Left hindlimb (tissue), 1 donor: ENCODE measurements at regions not wholly inside any gene's neighbourhood (a gene's known extent, or its start where the extent isn't known, plus 50 kb on each side); places are given as distances from the start of the nearest gene placed in this dataset.

Source experiments
- DNase-seq: peaks from one replicate; pipeline ENCODE4 v3.0.0-alpha.2; 2018

- DNase-seq, result peak; percentile 94
These were observed 107.5 kb upstream of the ATF7IP start for GRCh38 chr12:14257734-14258574.

- no peak for DNase-seq
These were observed 106.9 kb upstream of the ATF7IP start for GRCh38 chr12:14258575-14258940.

GRCh38 chr12:14259481-14260010 lies 105.9 kb upstream of the ATF7IP start:
- no peak for DNase-seq

GRCh38 chr12:14260011-14260993 lies 105.2 kb upstream of the ATF7IP start:
- DNase-seq, result peak; percentile 92

GRCh38 chr12:14261096-14261495 lies 104.4 kb upstream of the ATF7IP start:
- no peak for DNase-seq

GRCh38 chr12:14261861-14262260 lies 103.6 kb upstream of the ATF7IP start:
- DNase-seq, result no peak

- DNase-seq, result no peak
These were observed 102.5 kb upstream of the ATF7IP start for GRCh38 chr12:14262771-14263511.

- no peak for DNase-seq
These were observed 101.7 kb upstream of the ATF7IP start for GRCh38 chr12:14263742-14264141.

- DNase-seq, result no peak
These were observed 101.2 kb upstream of the ATF7IP start for GRCh38 chr12:14264316-14264715.

- DNase-seq, result no peak
These were observed 100.7 kb upstream of the ATF7IP start for GRCh38 chr12:14264778-14265177.

- no peak for DNase-seq
These were observed 97.4 kb upstream of the ATF7IP start for GRCh38 chr12:14268120-14268515.

GRCh38 chr12:14270392-14270791 lies 95.1 kb upstream of the ATF7IP start:
- DNase-seq, result no peak

- DNase-seq, result no peak
These were observed 92.2 kb upstream of the ATF7IP start for GRCh38 chr12:14272956-14273912.

GRCh38 chr12:14273913-14274311 lies 91.6 kb upstream of the ATF7IP start:
- DNase-seq, result no peak

GRCh38 chr12:14275111-14275510 lies 90.4 kb upstream of the ATF7IP start:
- DNase-seq, result no peak

- no peak for DNase-seq
These were observed 89.6 kb upstream of the ATF7IP start for GRCh38 chr12:14275886-14276285.

- no peak for DNase-seq
These were observed 87.1 kb upstream of the ATF7IP start for GRCh38 chr12:14278294-14278953.

GRCh38 chr12:14279845-14280244 lies 85.6 kb upstream of the ATF7IP start:
- no peak for DNase-seq

- DNase-seq, result no peak
These were observed 84.6 kb upstream of the ATF7IP start for GRCh38 chr12:14280921-14281320.

- DNase-seq, result no peak
These were observed 83.9 kb upstream of the ATF7IP start for GRCh38 chr12:14281539-14281938.
